ENCODE measurements at regions not wholly inside any gene's neighbourhood (a gene's known extent, or its start where the extent isn't known, plus 50 kb on each side); places are given as distances from the start of the nearest gene placed in this dataset.

DNA sequence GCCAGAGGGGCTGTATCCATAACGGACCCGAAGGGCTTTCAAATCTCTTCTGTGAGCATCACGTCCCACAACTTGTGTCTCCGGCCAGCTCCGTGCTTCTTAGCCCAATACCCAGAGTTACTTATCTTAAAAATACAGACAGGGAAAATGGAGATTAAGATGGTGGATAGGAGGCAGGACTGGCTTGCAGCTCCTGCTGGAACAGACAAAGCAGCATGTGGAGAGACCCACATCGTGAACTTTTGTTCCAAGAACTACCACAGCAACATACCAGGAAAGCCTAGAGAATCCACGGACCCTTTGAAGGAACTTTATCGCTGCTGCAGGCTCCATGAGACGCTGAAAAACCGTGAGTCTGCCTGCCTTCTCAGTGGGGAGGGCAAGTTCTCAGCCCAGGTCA lies 113.7 kb downstream of the RNASET2 start:
- DNase-seq (ENCODE audit: low spot score), result no peak

DNA sequence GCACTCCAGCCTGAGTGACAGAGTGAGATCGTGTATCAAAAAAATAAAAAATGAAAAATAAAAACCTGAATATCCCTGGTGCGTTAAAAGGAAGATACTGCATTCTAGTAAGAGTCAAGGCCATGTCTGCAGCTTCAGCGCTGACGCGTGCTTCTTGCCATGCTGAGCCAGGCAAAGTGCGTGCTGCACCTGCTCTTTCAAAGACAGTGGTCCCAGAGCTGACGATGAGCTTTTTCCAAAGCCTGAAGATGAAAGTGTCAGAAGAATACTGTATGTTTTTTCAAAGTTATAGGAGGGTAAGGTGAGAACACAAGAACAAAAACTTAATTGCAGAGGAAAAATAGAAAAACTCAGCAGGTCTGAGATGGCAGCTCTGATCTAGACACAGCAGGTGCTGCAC lies 115.1 kb downstream of the RNASET2 start:
- no peak for DNase-seq (ENCODE audit: low spot score)

DNA sequence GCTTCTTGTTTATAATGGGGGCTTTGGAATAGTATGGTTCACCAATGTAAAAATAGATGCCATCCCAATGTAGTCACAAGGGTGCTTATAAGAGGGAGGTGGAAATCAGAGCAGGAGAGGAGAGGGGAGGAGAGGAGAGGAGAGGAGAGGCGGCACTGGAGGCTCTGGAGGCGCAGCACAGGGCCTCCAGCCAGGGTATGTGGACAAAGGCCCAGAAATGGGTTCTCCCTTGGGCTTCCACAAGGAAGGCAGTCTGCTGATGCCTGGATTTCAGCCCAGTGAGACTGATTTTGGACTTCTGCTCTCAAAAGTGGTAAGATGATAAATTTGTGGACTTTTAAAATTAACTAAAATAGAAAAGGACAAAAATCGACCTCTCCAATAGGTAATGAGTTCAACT lies 116.8 kb downstream of the RNASET2 start:
- DNase-seq (ENCODE audit: low spot score), result no peak

DNA sequence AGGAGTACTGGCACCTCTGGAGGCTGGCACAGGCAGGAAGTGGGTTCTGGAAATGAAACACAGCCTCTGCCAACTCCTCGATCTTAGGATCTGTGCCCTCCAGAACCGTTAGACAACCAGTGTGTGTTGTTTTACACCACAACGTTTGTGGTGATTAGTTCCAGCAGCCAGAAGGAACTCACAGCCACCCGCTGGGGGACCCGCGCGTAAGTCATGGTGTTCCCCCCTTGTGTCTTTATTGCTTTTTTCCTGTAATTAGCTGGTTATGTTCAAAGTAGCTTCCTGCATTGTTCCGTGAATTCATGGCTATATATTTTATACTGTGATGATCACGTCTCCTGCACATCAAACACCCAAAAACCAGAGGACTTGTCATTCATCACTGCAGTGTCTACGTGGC lies 117.4 kb downstream of the RNASET2 start:
- no peak for DNase-seq (ENCODE audit: low spot score)

DNA sequence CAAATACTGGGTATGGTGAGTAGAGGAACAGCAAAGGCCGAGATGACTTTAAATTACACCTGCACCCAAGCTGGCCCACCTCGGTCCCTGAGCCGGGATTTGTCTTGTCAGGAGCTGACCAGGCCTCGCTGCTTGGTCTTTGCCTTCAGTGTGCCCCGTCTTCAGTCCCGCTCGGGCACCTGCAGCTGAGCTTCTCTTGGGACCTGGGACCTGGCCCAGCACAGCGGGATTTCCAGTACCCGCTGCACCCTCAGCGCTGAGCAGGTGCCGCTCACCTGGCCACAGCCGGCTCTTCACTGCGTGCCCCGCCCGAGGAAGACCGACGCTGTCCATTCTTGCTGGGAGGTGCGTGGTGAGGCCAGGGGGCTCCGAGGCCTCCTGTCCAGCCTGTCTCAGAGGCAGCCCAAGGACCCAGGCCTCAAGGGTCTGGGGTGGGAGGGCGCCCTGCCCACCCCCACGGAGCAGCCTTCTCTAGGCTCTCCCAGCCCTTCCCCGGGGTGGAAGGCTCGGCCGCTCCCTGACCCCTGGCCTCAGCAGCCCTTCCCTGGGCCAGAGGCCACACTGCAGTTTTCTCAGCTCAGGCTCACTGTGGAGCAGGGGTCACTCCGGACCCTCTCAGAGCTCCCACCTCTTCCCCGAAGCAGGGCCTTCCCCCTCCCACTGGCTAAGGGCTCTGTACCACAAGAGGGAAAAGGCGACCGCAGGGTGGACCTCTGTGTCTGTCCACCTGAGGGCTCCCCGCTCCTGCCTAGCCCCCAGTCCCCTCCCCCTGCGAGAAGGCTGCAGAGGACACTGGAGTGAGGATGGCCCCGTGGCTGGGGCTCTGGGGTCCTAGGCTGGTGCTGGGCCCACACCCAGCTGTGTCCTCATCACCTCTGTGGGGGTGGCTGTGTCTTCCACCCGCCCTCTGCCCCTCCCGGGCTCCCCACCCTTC lies 119.3 kb downstream of the RNASET2 start:
- DNase-seq (ENCODE audit: low spot score), result no peak

DNA sequence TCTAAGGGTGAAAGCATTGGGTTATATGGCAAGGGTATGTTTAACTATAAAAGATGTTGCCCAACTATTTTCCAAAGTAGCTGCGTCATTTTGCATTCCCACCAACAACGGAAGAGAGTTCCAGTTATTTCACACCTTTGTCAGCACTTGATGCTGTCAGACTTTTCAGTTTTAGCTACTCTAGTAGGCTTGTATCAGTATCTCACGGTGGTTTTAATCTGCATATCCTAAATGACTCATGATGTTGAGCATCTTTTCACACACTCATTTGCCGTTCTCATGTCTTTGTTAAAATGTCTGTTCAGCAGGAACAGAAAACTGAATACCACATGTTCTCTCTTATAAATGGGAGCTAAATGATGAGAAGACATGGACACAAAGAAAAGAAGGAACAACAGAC lies 122.3 kb downstream of the RNASET2 start:
- DNase-seq (ENCODE audit: low spot score), result no peak

DNA sequence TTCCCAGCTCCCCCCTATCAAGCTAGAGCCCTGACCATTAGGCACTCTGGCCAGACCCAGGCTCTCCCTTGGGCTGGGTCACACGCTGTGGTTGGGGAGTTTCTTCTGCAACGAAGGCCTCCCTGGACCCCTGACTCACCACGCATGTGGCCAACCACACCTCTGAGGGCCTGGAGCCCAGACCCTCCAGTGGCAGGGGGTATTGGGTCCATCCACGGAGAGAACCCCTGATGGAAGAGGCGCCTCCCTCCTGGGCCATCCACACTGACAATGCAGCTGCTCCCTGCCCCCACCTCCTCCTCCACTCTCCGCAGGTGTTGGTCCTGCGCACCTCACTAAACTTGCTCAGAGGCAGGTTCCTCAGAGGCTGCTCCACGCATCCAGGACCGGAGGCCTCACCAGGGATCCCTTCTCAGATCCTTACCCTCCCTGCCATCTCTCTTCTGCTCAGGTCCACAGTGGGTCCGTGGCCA lies 125.4 kb downstream of the RNASET2 start:
- no peak for DNase-seq (ENCODE audit: low spot score)

DNA sequence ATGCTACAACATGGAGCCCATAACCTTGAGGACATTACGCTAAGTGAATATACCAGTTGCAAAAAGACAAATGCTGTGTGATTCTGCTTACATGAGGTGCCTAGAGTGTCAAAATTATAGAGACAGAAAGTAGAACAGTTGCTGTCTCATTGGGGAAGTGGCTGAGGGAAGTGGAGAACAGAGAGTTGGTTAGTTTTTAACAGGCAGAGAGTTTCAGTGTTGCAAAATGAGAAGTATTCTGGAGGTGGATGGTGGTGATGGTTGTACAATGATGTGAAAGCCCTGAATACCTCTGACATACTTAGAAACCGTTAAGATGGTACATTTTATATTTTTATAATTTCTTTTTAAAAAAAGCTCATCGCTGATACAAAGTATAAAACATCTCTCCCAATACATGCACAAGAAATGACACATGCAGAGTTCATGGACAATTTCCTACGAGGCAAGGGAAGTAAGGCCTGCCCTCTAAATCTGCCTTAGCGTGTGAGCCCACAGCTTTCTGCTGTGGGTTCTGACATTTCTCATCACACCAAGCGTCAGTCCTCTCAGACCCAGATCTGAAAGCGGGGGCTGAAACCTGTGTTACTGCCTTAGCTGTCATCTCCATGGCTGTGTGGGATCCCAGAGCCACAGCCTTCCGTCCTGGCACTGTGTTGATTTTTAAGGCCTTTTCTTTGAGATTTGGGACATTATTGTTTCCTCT lies 126.0 kb downstream of the RNASET2 start:
- DNase-seq (ENCODE audit: low spot score), result no peak

DNA sequence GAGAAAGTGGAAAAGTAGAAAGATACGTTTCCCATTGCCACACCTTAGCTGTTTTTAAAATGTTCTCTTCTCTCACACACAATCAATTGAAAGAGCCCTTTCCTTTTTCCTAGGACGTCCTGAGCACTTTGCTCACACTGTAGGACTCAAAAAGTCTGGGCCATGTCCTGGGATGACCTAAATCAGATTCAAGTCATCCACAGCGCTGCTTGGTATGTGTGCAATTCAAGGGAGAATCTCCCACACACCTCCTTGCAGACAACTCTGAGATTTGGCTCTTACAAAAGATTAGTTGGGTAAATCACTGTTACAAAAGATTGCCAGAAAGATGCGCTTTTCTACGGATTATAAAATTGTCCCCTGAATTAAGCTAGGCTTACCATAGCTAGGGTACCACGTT lies 130.1 kb downstream of the RNASET2 start:
- DNase-seq (ENCODE audit: low spot score), result no peak

DNA sequence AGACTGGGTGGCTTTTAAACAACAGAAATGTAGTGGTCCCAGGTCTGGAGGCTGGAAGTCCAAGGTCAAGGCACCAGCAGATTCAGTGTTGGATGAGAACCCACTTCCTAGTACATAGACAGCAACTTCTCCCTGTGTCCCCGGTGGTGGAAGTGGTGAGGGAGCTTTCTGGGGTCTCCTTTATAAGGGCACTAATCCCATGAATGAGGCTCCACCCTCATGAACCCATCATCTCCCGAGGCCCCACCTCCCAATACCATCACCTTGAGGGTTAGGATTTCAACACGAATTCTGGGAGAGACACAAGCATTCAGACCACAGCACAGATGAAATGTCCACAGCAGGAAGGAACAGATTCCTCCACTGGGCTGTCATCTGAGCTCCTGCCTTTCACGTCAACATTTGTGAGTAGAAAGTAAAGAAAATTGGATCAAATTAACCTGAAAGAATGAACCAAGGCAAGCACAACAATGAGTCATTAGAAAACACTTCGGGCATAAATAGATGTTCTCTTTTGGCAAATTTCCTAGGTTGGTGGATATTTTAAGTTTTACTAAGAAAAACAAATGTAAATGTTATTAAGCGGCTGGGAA lies 130.7 kb downstream of the RNASET2 start:
- no peak for DNase-seq (ENCODE audit: low spot score)

DNA sequence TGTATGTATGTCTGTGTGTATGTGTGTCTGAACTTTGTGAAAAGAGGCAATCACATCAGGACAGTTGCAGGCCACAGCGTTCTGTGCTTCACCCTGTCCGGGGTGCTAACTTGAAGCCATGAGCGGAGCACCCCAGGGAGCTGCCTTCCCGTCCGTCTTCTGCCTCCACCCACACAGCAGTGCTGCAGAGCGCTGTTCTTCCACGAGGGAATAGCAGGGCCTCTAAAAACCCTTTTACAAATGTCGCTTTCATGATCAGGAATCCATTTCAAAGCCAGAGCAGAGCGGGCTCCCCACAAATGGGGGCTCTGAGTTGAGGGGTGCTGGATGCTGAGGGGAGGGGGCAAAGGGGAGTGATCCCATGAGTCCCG lies 131.5 kb downstream of the RNASET2 start:
- no peak for DNase-seq (ENCODE audit: low spot score)

DNA sequence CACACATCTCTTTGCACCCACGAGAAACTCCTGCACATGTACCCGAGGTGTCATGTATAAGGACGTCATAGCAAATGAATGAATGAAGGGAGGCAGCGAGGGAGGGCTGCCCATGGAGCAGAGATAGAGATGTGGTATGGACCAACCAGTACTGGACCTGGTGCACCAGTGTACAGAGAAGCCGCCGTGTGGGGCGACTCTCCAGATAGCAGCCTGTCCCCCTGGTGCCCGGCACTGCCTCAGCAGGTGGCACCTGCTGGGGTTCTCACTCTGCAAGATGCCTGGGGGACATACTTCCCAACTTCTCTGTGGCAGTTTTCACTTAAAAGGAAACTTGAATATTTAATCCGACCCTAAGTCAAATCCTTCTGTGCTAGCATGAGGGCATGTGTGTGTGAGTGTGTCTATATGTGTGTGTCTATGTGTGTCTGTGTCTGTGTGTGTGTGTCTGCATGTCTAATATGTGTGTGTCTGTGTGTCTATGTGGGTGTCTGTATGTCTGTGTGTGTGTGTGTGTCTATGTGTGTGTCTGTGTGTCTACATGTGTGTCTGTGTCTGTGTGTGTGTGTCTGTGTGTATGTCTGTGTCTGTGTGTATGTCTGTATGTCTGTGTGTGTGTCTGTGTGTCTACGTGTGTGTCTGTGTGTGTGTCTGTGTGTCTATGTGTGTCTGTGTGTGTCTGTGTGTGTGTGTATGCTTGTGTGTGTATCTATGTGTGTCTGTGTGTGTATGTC lies 132.0 kb downstream of the RNASET2 start:
- no peak for DNase-seq (ENCODE audit: low spot score)

DNA sequence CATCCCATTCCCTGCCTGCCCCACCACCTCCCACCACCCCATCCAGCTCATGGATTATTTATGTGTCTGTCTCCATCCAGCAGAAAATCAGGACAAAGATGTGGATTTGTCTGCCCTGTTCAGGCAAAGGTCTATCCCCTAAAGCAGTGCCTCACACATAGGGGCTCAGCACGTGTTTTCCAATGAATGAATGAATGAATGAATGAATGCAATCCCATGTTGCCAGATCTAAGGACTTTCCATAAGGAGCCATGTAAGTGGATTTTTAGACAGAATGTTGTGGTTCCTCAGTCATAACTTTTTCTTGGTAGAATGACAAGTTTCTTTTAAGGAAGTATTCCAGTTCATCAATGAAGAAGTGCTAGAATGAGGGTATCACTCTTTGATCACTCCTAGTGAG lies 133.7 kb downstream of the RNASET2 start:
- DNase-seq (ENCODE audit: low spot score), result no peak

DNA sequence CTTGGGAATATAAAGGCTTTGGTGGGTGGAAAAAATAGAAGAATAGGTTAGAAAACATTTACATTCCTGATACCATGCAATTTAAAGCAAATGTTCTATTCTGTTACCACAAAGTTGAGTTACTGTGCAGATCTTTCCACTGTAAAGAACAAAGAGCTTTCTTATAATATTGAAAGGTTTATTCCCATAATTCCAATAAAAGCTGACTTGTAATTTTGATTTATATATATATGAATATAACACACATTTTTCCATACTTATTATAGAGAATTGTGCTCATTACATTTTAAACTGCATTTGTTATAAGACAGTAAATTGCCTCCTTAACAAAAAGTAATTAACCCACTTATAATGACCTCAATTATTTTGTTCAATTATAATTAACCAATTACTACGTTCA lies 135.9 kb downstream of the RNASET2 start:
- DNase-seq (ENCODE audit: low spot score), result no peak

DNA sequence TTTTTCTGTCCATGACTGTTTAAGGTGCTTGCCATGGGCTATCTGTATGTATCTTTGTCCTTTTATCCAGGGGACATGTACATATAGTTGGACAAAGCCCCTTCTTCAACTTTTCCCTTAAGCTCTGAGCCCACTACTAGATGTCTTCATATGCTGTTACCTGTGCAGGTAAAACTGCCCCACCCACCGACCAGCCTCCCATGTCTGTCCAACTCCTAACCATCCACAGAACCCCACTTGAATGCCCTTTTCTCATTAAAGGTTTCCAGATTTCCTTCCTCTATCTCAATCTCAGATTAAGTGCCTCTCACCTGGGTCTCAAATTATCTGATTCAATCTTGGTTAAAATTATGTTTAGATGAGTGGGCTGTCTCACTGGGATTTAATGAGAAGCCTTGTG lies 136.3 kb downstream of the RNASET2 start:
- DNase-seq (ENCODE audit: low spot score), result no peak

DNA sequence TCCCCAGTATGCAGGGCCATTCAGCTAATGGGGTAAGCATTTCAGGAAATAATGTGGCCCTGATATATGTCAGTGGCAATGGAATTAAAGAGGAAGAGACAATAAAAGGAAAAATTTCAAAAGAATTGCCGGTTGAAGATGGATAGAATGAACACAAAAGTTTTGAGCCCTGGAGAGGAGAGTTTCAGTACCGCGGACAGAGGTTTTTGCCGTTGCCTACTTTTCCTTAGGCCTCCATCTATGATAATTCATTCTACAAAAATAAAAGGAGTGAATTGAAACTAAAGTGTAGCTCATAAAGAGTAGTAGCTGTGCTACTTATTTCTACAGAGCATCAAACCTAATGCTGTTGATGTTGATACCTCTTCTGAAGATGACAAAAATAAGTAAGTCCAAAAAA lies 140.7 kb downstream of the RNASET2 start:
- no peak for DNase-seq (ENCODE audit: low spot score)

DNA sequence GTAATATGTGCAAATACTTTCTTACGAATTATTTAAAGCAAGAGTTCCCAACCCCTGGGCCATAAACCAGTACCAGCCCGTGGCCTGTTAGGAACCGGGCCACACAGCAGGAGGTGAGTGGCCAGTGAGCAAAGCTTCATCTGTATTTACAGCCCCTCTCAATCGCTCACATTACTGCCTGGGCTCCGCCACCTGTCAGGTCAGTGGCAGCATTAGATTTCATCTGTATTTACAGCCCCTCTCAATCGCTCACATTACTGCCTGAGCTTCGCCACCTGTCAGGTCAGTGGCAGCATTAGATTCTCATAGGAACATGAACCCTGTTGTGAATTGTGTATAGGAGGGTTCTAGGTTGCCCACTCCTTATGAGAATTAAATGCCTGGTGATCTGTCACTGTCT lies 142.0 kb downstream of the RNASET2 start:
- DNase-seq (ENCODE audit: low spot score), result no peak

DNA sequence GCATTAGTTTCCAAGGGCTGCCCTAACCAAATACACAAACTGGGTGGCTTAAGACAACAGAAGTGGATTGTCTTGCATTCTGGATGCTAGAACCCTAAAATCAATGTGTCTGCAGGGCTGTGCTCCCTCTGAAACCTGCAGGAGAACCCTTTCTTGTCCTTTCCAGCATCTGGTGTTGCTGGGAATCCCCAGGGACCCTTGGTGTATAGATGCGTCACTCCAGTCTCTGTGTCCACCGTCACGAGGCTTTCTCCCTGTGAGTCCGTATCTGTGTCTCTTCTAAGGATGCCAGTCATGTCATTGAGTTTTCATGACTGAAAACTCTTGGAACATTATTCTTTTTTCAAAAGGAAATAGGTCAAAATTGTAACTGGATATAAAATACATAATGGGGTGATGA lies 142.9 kb downstream of the RNASET2 start:
- DNase-seq (ENCODE audit: low spot score), result no peak

DNA sequence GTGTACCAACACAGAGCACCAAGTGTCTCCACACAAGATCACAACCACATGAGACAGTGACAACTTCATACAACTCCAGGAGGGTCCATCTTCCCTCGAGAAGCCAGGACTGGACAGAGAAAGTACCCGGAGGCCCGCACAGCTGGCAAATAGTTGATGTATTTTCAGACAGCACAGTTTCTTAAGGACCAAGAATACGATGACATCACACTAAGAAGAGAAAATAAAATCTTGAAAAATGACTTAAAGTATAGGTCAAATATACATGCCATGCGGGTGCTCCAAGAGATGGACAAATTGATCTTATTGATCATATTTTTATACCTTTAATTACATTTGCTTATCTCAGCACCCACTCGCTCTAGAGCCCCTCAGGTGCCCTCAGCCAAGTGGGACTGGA lies 145.5 kb downstream of the RNASET2 start:
- DNase-seq (ENCODE audit: low spot score), result no peak

DNA sequence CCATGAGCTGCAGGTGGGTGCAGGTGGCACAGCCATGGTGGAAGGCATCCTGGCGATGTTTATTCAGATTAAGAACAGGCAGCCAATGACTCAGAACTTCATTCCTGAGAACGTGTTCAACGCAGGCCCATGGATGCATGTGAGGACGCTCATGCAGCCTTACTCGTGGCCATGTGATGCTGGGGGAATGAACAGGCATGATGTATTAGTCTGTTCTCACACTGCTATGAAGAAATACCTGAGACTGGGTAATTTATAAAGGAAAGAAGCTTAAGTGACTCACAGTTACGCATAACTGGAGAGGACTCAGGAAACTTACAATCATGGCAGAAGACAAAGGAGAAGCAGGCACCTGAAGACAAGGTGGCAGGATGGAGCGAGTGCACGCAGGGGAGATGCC lies 146.6 kb downstream of the RNASET2 start:
- no peak for DNase-seq (ENCODE audit: low spot score)

DNA sequence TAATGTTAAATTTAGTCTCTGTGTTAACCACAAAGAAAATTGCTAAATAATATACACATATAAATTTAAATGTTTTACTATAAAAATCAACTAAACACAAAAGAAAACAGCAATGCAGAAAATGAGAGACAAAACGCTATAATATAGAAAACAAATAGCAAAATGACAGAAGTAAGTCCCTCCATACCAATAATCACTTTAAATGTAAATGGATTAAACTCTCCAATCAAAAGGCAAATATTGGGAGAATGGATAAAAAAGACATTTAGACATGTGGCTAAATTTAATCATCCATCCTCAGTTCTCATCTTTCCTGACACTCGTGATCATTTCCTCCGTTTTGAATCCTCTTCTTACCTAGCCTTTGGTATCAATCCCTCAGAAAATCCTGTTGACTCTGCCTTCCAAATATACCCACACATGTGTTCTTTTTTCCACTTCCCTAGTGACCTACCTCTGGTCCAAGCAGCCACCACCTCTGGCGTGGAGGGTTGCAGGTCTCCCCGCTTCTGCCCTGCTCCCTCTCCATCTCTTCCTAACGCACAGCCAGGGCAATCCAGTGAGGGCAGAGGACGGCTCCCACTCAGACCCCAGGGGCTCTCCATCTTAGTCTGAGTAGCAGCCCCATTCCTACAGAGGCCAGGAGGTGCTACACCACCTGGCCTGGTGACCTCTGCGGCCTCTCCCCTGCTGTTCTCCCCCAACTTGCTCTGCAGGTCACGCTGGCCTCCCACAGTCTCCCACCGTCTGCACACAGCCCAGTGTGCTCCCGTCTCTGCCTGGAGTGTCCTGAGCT lies 149.2 kb downstream of the RNASET2 start:
- DNase-seq (ENCODE audit: low spot score), result no peak

All from ecto neural progenitor cell (in vitro differentiated cells).